ENCODE measurements at regions not wholly inside any gene's neighbourhood (a gene's known extent, or its start where the extent isn't known, plus 50 kb on each side); places are given as distances from the start of the nearest gene placed in this dataset.

DNA sequence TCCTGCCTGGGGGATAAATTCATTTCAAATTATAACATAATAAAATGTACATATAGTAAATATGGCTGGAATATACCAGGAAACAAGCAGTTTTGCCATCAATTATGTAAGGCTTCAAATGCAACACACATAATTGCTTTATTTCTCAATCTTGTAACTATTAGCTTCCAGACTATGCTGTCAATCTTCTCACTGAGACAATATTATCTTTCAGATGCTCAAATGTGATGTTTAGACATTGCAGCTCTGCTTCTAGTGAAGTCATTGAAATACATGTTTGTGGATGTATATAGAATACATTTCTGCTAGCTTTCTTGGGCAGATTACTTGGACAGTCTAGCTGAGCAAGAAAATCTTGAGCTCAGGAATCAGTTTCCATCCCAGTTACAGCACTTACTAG lies 454.4 kb downstream of the TDRD3 start:
- Histone ChIP-seq H3K27me3 (replicated peaks in 1 of 2; ENCODE audit: control insufficient read depth in 2 of 2, insufficient read depth in 2 of 2, low read length in 1 of 2) (no peaks in the 10 kb centered on the region), H3K27ac (ENCODE audit: control insufficient read depth, insufficient read depth) (no peak overlapping the region), H4K20me1 (ENCODE audit: control insufficient read depth, insufficient read depth) (no peaks in the 10 kb centered on the region), H3K4me3 (no peak overlapping the region), H2AFZ (ENCODE audit: control insufficient read depth, low read depth, low read length) (no peak overlapping the region), H3K9me3 (replicated peaks; ENCODE audit: control insufficient read depth, insufficient read depth, low read length) (no peaks in the 10 kb centered on the region; the same call in 2 of the 3 replicates), H3K79me2 (ENCODE audit: control insufficient read depth, insufficient read depth, low read length) (no peaks in the 10 kb centered on the region), H3K4me1 (ENCODE audit: control insufficient read depth, insufficient read depth, low read length) (no peaks in the 10 kb centered on the region), H3K4me2 (ENCODE audit: control insufficient read depth, insufficient read depth) (no peak overlapping the region), H3K9ac (ENCODE audit: control insufficient read depth, insufficient read depth, low read length) (no peak overlapping the region), H3K36me3 (ENCODE audit: control insufficient read depth in 2 of 2, insufficient read depth in 2 of 2, low read length in 1 of 2) (no peaks in the 10 kb centered on the region)
- FAIRE-seq: no peak
- RAD21 ChIA-PET (ENCODE audit: unreplicated experiment): no interaction called here
- in situ Hi-C loops (cut with MboI) (no loop called here), intact Hi-C loops (cut with micrococcal nuclease; ENCODE audit: unreplicated experiment) (no loop called here)
- no peak for DNase-seq (ENCODE audit: low read depth, low spot score)
- TF ChIP-seq ZNF622 (IDR thresholded peaks at IDR 0.05) (no peak), ZNF207 (IDR thresholded peaks at IDR 0.05; ENCODE audit: borderline replicate concordance) (no peak), MYB (IDR thresholded peaks at IDR 0.05; ENCODE audit: borderline replicate concordance, low read depth, low read length) (no peak), CBX5 (IDR thresholded peaks at IDR 0.05; ENCODE audit: low read depth) (no peak), POLR2A (IDR thresholded peaks at IDR 0.05; ENCODE audit: low read depth, low read length) (no peak), ZNF274 (IDR thresholded peaks at IDR 0.05; ENCODE audit: insufficient read depth, insufficient read length) (no peak), IRF4 (IDR thresholded peaks at IDR 0.05; ENCODE audit: low read depth, low read length) (no peak), RAD21 (IDR thresholded peaks at IDR 0.05; ENCODE audit: insufficient read depth, low read depth, low read length) (no peak), PAX8 (IDR thresholded peaks at IDR 0.05) (no peak), NBN (IDR thresholded peaks at IDR 0.05) (no peak)
- TF ChIP-seq, protein P1, sequence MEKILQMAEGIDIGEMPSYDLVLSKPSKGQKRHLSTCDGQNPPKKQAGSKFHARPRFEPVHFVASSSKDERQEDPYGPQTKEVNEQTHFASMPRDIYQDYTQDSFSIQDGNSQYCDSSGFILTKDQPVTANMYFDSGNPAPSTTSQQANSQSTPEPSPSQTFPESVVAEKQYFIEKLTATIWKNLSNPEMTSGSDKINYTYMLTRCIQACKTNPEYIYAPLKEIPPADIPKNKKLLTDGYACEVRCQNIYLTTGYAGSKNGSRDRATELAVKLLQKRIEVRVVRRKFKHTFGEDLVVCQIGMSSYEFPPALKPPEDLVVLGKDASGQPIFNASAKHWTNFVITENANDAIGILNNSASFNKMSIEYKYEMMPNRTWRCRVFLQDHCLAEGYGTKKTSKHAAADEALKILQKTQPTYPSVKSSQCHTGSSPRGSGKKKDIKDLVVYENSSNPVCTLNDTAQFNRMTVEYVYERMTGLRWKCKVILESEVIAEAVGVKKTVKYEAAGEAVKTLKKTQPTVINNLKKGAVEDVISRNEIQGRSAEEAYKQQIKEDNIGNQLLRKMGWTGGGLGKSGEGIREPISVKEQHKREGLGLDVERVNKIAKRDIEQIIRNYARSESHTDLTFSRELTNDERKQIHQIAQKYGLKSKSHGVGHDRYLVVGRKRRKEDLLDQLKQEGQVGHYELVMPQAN (conservative IDR thresholded peaks at IDR 0.05): no peak
- TF ChIP-seq, protein P2, sequence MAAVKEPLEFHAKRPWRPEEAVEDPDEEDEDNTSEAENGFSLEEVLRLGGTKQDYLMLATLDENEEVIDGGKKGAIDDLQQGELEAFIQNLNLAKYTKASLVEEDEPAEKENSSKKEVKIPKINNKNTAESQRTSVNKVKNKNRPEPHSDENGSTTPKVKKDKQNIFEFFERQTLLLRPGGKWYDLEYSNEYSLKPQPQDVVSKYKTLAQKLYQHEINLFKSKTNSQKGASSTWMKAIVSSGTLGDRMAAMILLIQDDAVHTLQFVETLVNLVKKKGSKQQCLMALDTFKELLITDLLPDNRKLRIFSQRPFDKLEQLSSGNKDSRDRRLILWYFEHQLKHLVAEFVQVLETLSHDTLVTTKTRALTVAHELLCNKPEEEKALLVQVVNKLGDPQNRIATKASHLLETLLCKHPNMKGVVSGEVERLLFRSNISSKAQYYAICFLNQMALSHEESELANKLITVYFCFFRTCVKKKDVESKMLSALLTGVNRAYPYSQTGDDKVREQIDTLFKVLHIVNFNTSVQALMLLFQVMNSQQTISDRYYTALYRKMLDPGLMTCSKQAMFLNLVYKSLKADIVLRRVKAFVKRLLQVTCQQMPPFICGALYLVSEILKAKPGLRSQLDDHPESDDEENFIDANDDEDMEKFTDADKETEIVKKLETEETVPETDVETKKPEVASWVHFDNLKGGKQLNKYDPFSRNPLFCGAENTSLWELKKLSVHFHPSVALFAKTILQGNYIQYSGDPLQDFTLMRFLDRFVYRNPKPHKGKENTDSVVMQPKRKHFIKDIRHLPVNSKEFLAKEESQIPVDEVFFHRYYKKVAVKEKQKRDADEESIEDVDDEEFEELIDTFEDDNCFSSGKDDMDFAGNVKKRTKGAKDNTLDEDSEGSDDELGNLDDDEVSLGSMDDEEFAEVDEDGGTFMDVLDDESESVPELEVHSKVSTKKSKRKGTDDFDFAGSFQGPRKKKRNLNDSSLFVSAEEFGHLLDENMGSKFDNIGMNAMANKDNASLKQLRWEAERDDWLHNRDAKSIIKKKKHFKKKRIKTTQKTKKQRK (IDR thresholded peaks at IDR 0.05; ENCODE audit: low read depth, low read length): no peak
- no TSS peak for BruUV-seq (replicated peaks)
- SMC1A ChIA-PET (ENCODE audit: uncharacterized antibody, unreplicated experiment): no interaction called here
- POLR2A ChIA-PET: no interaction called here
- CTCF ChIA-PET: no interaction called here
- no peak for ATAC-seq

Measured in GM12878 (cell line).